Smooth muscle cell (in vitro differentiated cells): ENCODE measurements at regions not wholly inside any gene's neighbourhood (a gene's known extent, or its start where the extent isn't known, plus 50 kb on each side); places are given as distances from the start of the nearest gene placed in this dataset.

ENCODE experiments used
- DNase-seq: peaks from one replicate; lab custom pipeline; 2025; ENCODE audit not compliant: unreplicated experiment; lab: John Stamatoyannopoulos, UW
- H2AFZ ChIP-seq: fragments of 200-600 bp; sonication (generic); 2 replicates; pipeline ENCODE4 v1.6.0; 2016; ENCODE audit warnings: antibody characterized with exemption, low read depth, mild to moderate bottlenecking
- H3F3A ChIP-seq: fragments of 200-600 bp; sonication (generic); 2 replicates; pipeline ENCODE4 v1.6.0; 2017; ENCODE audit warnings: antibody characterized with exemption, low read depth
- H3K27ac ChIP-seq: fragments of 200-600 bp; sonication (generic); 2 replicates; pipeline ENCODE4 v1.5.1; 2016; ENCODE audit warnings: low read depth, mild to moderate bottlenecking
- H3K27me3 ChIP-seq: fragments of 200-600 bp; sonication (generic); 2 replicates; pipeline ENCODE4 v1.6.1; 2016; ENCODE audit warnings: low read depth, mild to moderate bottlenecking
- H3K36me3 ChIP-seq: fragments of 200-600 bp; sonication (generic); 2 replicates; pipeline ENCODE4 v1.5.1; 2016; ENCODE audit warnings: low read depth
- H3K4me1 ChIP-seq: fragments of 200-600 bp; sonication (generic); 2 replicates; pipeline ENCODE4 v1.5.1; 2016; ENCODE audit warnings: low read depth
- H3K4me2 ChIP-seq: fragments of 200-600 bp; sonication (generic); 2 replicates; pipeline ENCODE4 v1.6.0; 2016; ENCODE audit warnings: mild to moderate bottlenecking
- H3K4me3 ChIP-seq: fragments of 200-600 bp; sonication (generic); 2 replicates; pipeline ENCODE4 v1.5.1; 2016; ENCODE audit warnings: mild to moderate bottlenecking
- H3K79me2 ChIP-seq: fragments of 200-600 bp; sonication (generic); 2 replicates; pipeline ENCODE4 v1.6.0; 2016; ENCODE audit warnings: low read depth, mild to moderate bottlenecking
- H3K9ac ChIP-seq: fragments of 200-600 bp; sonication (generic); 2 replicates; pipeline ENCODE4 v1.6.0; 2016; ENCODE audit warnings: low read depth
- H3K9me3 ChIP-seq: fragments of 200-600 bp; sonication (generic); replicated peaks from 2 replicates; pipeline ENCODE4 v1.5.1; 2016; ENCODE audit warnings: low read depth
- H4K20me1 ChIP-seq: fragments of 200-600 bp; sonication (generic); 2 replicates; pipeline ENCODE4 v1.6.0; 2016; ENCODE audit warnings: low read depth
- WGBS: methylation state at CpG from one replicate; pipeline ENCODE4 v1.1.7; 2016; ENCODE audit warnings: low lambda C conversion rate; 5-methylcytosine and 5-hydroxymethylcytosine counted together
- TF ChIP-seq, protein P1 (sequence below): fragments of 200-600 bp; sonication (generic); IDR thresholded peaks from 2 replicates; pipeline ENCODE4 v1.5.1; 2017; ENCODE audit warnings: borderline replicate concordance, mild to moderate bottlenecking, antibody characterized with exemption; ENCODE audit not compliant: insufficient read depth, poor library complexity, severe bottlenecking

DNA sequence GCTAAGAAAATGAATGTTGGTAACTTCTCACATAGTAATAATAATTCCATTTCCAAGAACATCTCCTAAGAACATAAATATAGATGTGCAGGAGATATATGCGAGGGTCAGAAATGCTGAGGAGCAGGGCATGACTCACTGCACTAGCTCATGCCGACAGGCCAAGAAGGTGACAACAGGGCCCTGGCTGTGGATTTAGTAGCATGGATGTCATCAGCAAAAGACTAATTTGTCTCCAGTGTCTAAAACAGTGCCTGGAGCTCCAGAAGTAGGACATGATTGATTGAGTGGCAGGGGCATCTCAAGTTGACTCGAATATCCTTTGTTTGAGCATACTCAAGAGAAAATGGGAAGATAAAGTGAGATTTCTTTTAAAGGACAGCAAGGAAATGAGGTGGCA, 207.0 kb upstream of the FOXA2 start:
- TF ChIP-seq, protein P1, sequence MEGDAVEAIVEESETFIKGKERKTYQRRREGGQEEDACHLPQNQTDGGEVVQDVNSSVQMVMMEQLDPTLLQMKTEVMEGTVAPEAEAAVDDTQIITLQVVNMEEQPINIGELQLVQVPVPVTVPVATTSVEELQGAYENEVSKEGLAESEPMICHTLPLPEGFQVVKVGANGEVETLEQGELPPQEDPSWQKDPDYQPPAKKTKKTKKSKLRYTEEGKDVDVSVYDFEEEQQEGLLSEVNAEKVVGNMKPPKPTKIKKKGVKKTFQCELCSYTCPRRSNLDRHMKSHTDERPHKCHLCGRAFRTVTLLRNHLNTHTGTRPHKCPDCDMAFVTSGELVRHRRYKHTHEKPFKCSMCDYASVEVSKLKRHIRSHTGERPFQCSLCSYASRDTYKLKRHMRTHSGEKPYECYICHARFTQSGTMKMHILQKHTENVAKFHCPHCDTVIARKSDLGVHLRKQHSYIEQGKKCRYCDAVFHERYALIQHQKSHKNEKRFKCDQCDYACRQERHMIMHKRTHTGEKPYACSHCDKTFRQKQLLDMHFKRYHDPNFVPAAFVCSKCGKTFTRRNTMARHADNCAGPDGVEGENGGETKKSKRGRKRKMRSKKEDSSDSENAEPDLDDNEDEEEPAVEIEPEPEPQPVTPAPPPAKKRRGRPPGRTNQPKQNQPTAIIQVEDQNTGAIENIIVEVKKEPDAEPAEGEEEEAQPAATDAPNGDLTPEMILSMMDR = no peak
- Histone ChIP-seq H3K27ac (no peak overlapping the region), H4K20me1 (no peaks in the 10 kb centered on the region)

DNA sequence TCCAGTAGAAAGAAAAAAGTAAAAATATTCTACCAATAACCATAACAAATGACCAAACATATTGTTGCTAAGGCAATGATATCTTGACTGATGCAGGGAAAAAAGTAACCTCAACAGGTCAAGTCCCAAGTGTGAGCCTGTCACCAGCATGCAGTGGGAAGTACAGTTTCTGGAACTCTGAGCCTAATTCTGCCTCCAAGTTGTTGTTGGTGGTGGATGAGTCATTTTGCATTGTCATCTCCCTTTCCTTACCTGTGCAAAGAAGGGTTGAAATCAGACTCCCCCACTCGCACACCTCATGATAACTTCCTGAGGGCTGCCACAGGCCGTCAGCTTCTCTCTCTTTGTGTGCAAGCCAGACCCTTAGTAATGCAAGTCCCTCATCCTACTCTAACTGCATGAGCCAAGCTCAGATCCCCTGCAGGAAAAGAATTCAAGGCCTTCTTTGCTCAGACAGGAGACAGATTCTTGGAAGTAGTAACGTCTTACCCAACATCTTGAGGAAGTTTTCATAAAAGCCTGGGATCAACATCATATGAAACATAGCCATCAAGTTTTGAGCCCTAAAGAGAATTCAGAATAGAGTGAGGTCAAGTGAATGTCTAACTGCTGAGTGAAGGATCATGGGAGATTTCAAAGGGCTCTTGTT, 207.6 kb upstream of the FOXA2 start:
- DNase-seq = no peak
- H3F3A ChIP-seq = peaks cover 11% of the 10 kb centered on the region
- no peak overlapping the region for H2AFZ ChIP-seq
- no peaks in the 10 kb centered on the region for H3K36me3 ChIP-seq
- no peak overlapping the region for H3K4me3 ChIP-seq
- H3K27ac ChIP-seq = no peak overlapping the region
- 94% methylated on average over 3 of the region's 3 CpGs for WGBS
- no peaks in the 10 kb centered on the region for H3K27me3 ChIP-seq
- peaks cover 14% of the 10 kb centered on the region for H3K4me1 ChIP-seq
- H3K79me2 ChIP-seq = no peaks in the 10 kb centered on the region
- H3K9me3 ChIP-seq = no peaks in the 10 kb centered on the region
- H4K20me1 ChIP-seq = no peaks in the 10 kb centered on the region
- no peak overlapping the region for H3K4me2 ChIP-seq
- H3K9ac ChIP-seq = no peak overlapping the region
- TF ChIP-seq, protein P1 = no peak

More for the DNA sequence above, 207.0 kb upstream of the FOXA2 start:
- Histone ChIP-seq H3K27me3 (no peaks in the 10 kb centered on the region), H3K9ac (no peak overlapping the region), H3K36me3 (no peaks in the 10 kb centered on the region), H3K4me1 (peaks cover 11% of the 10 kb centered on the region), H3K79me2 (no peaks in the 10 kb centered on the region), H3K4me3 (no peak overlapping the region), H3K4me2 (no peak overlapping the region), H3F3A (peaks cover 8% of the 10 kb centered on the region), H3K9me3 (no peaks in the 10 kb centered on the region), H2AFZ (no peak overlapping the region)
- WGBS = 63% methylated on average over 3 of the region's 3 CpGs
- no peak for DNase-seq

DNA sequence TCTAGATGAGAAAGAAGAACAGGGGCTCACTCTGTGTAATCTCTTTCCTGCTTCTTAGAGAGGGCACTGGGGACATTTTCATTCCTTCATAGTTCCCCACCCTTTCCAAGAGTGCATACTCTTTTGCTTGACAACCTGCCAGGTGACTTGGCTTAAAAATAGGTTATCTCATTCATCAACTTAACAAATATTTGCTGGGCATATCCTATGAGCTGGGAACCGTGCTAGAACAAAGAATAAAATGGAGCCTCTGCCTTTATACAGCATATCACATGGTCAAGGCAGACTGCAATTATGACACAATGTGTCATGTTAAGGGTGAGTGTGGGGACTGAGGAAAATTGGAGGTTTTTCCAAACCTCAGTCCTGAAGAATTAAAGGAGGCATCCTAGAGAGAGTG, 209.8 kb upstream of the FOXA2 start:
- DNase-seq = no peak
- no peak overlapping the region for H2AFZ ChIP-seq
- no peak overlapping the region for H3K4me2 ChIP-seq
- WGBS = 68% methylated on average over 1 of the region's 1 CpG
- H3K79me2 ChIP-seq = no peaks in the 10 kb centered on the region
- TF ChIP-seq, protein P1 = no peak
- no peaks in the 10 kb centered on the region for H3K27me3 ChIP-seq
- no peak overlapping the region for H3K4me3 ChIP-seq
- peaks cover 11% of the 10 kb centered on the region for H3F3A ChIP-seq
- H3K4me1 ChIP-seq = peaks cover 14% of the 10 kb centered on the region
- no peaks in the 10 kb centered on the region for H3K36me3 ChIP-seq
- peak overlapping the region; percentile 0 for H3K9ac ChIP-seq
- H3K9me3 ChIP-seq = no peaks in the 10 kb centered on the region
- H3K27ac ChIP-seq = peak overlapping the region; percentile 6
- H4K20me1 ChIP-seq = no peaks in the 10 kb centered on the region

DNA sequence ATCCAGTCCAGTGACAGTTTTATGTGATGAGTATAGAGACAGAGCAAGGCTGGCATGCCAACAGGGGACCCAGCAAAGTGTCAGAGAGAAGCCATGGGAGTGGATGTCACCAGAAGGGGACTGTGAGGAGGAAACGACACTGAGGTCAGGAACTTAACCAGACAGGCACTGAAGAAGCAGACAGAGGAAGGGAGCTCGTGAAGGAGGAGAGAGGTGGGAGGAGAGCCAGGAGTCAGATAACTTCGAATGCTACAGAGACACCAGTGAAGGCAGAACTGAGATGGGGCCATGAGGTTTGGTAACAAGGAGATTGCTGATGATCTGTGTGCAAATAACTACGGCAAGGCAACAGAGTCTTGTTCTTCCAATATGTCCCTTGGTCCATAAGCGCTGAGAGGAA, 211.1 kb upstream of the FOXA2 start:
- TF ChIP-seq, protein P1 = no peak
- no peaks in the 10 kb centered on the region for H3K9me3 ChIP-seq
- H3K9ac ChIP-seq = peak overlapping the region; percentile 74
- no peak overlapping the region for H2AFZ ChIP-seq
- H3K36me3 ChIP-seq = no peaks in the 10 kb centered on the region
- no peak overlapping the region for H3K4me3 ChIP-seq
- DNase-seq = no peak
- H3K4me2 ChIP-seq = peak overlapping the region; percentile 62
- no peaks in the 10 kb centered on the region for H3K79me2 ChIP-seq
- H3K27ac ChIP-seq = peak overlapping the region; percentile 92
- H3F3A ChIP-seq = peaks cover 11% of the 10 kb centered on the region
- H4K20me1 ChIP-seq = no peaks in the 10 kb centered on the region
- 40% methylated on average over 5 of the region's 5 CpGs for WGBS
- H3K4me1 ChIP-seq = peaks cover 14% of the 10 kb centered on the region
- H3K27me3 ChIP-seq = no peaks in the 10 kb centered on the region
